NCI-H146 treated with DMSO at 0.1 percent for 48 hours (cell line): ENCODE measurements at regions not wholly inside any gene's neighbourhood (a gene's known extent, or its start where the extent isn't known, plus 50 kb on each side); places are given as distances from the start of the nearest gene placed in this dataset.
"Not testable (repeated sequence)": the region's sequence is repeated elsewhere in the genome, so short reads cannot be mapped to it uniquely, and the experiment has no call there.

ENCODE experiments used
- DNase-seq: peaks from one replicate; lab custom pipeline; 2025; ENCODE audit not compliant: unreplicated experiment; lab: John Stamatoyannopoulos, UW

DNA sequence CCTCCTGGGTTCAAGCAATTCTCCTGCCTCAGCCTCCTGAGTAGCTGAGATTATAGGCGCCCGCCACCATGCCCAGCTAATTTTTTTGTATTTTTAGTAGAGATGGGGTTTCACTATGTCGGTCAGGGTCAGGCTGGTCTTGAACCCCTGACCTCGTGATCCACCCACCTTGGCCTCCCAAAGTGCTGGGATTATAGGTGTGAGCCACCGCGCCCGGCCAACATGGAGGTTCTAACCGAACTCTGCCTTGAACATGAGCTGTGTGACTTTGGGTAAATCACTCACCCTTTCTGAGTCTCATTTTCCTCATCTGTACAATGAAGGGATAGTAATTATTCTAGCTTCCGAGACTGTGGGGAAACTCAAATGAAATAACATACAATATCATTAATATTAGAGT, 133.5 kb upstream of the RFLNA start:
- not testable (repeated sequence) for DNase-seq

GRCh38 chr12:124162151-124163110, 132.5 kb upstream of the RFLNA start:
- DNase-seq: no peak

DNA sequence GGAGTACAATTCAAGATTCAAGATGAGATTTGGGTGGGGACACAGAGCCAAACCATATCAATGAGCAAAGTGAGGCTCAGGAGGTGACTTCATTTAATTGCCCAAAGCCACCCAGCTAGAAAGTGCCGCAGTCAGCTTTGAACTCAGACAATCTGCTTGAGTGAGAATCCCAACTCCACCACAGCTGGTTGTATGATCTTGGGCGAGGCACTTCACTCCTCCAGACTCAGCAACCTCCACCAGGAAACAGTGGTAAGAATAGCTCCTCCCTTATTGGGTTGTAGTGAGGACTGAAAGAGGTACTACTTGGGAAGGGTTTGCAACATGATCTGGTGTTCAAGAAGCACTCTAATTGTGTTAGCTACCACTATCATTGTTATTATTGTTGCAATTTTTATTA, 129.2 kb upstream of the RFLNA start:
- no peak for DNase-seq

- no peak for DNase-seq
Measured at GRCh38 chr12:124167141-124167540, 127.8 kb upstream of the RFLNA start.

GRCh38 chr12:124168016-124168786, 126.7 kb upstream of the RFLNA start:
- DNase-seq: no peak

GRCh38 chr12:124169577-124170284, 125.2 kb upstream of the RFLNA start:
- no peak for DNase-seq

- no peak for DNase-seq
Measured at GRCh38 chr12:124170760-124171159, 124.1 kb upstream of the RFLNA start.

DNA sequence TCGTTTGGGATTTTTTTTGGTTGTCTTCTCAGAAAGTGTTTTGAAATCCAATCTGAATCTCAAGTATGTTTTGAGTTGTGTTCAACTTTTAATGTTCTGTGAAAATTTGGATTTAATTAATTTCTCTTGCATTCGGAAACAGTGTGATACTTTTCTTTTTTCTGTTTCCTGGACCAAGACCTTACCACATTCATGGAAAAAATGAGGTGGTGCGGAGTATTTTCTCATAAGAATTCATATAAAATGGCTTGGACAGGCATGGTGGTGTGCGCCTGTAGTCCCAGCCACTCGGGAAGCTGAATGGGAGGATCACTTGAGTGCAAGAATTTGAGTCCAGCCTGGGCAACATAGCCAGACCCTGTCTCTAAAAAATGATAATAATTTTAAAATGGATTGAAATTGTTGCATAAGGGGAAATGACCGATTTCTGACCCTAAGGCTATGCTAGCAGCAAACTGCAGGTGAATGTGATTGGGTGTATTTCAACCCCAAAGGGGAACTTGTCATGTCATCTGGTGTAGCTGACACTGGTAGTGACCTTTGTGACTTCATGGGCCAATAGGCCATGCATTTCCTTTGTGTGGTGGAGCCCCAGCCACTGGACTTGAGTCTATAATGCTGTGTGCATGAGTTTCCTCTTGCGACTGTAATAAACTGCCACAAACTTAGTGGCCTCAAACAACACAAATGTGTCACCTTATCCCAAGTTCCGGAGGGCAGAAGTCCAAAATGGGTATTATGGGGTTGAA, 123.5 kb upstream of the RFLNA start:
- no peak for DNase-seq

- DNase-seq: no peak
Measured at GRCh38 chr12:124172636-124173035, 122.3 kb upstream of the RFLNA start.

DNA sequence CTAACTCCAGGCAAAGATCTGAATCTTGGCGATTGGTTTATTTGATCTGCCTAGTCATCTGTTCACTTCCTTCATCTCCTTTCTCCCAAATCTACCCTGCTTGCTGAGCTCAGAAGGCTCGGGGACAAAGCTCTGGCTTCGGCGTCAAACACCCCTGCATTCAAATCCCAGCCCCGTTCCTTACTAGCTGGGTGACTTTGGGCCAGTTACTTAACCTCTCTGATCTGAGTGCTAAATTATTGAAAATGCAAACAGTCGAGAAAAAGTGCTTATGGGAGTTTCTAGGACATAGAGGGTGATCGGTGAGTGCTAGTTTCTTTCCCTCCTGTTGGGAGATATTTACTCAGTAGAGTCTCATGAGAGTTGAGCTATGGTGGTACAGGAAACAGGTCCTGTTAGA, 121.2 kb upstream of the RFLNA start:
- DNase-seq: no peak

- no peak for DNase-seq
Measured at GRCh38 chr12:124174451-124175348, 120.2 kb upstream of the RFLNA start.

DNA sequence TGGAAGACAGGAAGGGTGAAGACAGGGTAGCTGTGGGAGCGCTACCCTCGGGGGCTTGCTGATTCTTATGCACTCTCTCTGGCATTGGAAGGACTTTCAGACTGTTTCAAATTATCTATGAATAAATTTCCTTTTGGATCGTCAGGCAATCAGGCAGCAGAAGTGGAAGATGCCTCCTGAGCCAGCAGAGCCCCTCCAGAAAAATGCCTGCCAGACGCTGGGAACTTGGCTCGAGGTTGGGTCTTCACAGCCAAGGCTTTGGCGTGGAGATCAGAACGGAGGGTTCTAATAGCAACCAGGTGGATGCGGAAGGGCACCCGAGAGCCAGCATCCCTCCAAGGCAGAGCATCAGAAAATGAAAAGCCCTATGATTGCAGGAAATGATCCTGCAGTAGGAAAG, 119.2 kb upstream of the RFLNA start:
- no peak for DNase-seq

- no peak for DNase-seq
Measured at GRCh38 chr12:124177276-124177950, 117.5 kb upstream of the RFLNA start.

GRCh38 chr12:124177951-124178316, 117.0 kb upstream of the RFLNA start:
- no peak for DNase-seq

DNA sequence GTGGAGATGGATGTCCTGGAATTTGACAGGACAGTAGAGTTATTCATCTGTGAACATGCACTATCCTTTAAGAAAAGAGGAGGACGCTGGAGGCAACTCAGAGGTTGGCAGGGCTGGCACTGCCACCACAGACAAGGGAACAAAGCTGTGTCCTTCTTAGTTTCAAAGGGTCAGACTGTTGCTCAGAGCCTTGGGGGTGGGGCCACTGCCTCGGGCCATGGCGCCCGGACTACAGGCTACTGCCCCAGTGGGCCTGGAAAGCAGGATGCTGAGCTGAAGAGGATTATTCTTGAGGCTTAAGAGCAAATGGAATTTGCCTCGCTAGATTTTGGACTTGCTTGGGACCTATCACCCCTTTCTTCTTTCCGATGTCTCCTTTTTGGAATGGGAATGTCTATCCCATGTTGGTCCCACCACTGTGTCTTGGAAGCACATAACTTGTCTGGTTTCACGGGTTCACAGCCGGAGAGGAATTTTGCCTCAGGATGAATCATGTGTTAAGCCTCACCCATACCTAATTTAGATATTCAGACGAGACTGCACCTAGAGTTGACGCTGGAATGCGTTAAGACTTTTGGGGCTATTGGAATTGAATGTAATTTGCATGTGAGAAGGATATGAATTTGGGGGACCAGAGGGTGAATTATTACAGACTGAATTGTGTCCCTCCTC, 114.8 kb upstream of the RFLNA start:
- no peak for DNase-seq

- no peak for DNase-seq
Measured at GRCh38 chr12:124183172-124183571, 111.7 kb upstream of the RFLNA start.

DNA sequence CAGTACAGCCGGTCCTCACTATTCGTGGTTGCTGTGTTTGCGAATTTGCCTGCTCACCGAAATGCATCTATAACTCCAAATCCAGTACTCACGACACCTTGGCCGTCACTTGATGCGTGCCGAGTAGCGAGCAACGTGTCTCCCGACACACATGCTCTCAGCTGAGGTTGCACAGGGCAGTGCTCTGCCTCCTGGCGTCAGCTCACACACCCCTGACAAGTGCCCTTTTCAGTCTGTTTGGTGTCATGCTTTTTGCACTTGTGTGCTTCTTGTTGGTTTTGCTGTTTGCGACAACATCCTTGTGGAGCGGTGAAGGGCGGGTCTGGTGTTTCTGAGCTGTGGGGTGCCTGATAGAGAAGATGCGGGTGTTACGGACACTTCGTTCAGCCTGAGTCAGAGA, 110.4 kb upstream of the RFLNA start:
- no peak for DNase-seq

- DNase-seq: no peak
Measured at GRCh38 chr12:124185971-124186686, 108.8 kb upstream of the RFLNA start.
